Fibroblast of villous mesenchyme (primary cell): ENCODE measurements at regions not wholly inside any gene's neighbourhood (a gene's known extent, or its start where the extent isn't known, plus 50 kb on each side); places are given as distances from the start of the nearest gene placed in this dataset.

Experiments used
- DNase-seq: peaks from one replicate; pipeline ENCODE4 v3.0.0-alpha.2; 2010; ENCODE audit warnings: low read depth
- H3K4me3 ChIP-seq: 2 replicates; pipeline ENCODE4 v1.5.1; 2011; ENCODE audit warnings: low read depth, mild to moderate bottlenecking, low read length
- CTCF ChIP-seq: IDR thresholded peaks from 2 replicates; pipeline ENCODE4 v1.5.1; 2012; ENCODE audit warnings: low read depth, mild to moderate bottlenecking, low read length; ENCODE audit not compliant: insufficient read depth

DNA sequence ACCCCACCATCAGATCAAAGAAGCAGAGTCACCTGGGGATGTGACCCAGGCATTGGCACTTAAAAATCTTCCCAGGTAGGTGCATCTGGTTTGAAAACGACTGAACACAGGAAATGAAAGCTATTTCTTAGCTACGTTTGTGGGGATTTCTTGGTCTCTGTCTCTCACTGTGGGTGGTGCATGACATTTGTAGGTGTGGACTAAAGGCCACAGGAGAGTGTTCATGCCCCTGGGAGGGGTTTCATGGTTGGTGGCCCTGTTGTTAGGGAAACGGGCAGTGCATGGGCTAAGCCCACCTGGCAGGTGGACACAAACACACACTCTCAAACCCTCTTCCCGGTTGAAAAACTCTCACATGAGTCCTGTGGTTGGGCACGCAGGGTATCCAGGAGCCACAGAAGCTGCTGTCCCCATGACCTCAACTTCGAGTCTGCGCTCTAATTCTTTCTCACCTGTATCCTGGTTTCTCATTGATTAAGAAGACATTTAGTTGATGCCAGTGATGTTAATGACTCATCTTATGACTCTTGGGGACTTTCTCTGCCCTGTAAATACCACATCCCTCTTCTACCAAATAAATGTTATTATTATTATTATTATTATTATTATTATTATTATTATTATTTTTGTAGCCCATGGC is 119.4 kb downstream of the MRPS6 start:
- H3K4me3 ChIP-seq, result no peak overlapping the region
- DNase-seq, result no peak
- no peak for TF ChIP-seq CTCF

GRCh38 chr21:34195335-34195734 is 122.0 kb downstream of the MRPS6 start:
- TF ChIP-seq CTCF, result no peak

DNA sequence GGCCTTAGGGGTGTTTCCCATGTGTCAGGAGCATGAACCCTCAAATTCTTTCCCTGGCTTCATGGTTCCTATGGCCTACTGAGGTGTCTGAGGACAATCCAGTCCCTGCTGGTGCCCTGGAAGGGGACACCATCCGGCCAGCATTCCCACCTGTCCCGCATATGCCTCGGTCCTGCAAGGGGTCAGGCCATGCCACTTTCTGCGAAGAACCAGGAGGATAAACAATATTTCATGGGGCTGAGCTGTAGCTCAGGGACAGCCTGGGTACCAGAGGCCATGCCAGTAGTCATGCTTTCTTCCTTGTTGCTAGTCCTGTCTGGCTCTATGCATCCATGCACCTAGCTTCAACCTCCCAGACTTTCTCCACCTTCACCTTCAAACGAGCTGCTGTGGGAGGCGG is 123.6 kb downstream of the MRPS6 start:
- no peak for TF ChIP-seq CTCF
- H3K4me3 ChIP-seq, result no peak overlapping the region
- no peak for DNase-seq

More at GRCh38 chr21:34195335-34195734, 122.0 kb downstream of the MRPS6 start:
- DNase-seq, result no peak
- H3K4me3 ChIP-seq, result no peak overlapping the region

DNA sequence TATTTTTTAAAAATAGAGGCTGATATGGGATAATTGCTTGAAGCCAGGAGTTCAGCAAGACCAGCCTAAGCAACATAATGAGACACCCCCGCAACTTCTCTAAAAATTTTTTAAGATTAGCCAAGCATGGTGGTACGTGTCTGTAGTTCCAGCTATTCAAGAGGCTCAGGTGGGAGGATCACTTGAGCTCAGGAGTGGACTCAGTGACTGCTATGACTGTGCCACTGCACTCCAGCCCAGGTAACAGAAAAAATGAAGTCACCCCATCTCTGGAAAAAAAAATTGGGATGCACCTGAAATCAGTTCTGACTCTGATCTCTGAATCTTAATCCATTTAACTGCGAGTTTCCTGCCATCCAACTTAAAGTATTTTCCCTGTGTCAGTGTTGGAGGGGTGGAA is 124.2 kb downstream of the MRPS6 start:
- TF ChIP-seq CTCF, result no peak
- no peak for DNase-seq

DNA sequence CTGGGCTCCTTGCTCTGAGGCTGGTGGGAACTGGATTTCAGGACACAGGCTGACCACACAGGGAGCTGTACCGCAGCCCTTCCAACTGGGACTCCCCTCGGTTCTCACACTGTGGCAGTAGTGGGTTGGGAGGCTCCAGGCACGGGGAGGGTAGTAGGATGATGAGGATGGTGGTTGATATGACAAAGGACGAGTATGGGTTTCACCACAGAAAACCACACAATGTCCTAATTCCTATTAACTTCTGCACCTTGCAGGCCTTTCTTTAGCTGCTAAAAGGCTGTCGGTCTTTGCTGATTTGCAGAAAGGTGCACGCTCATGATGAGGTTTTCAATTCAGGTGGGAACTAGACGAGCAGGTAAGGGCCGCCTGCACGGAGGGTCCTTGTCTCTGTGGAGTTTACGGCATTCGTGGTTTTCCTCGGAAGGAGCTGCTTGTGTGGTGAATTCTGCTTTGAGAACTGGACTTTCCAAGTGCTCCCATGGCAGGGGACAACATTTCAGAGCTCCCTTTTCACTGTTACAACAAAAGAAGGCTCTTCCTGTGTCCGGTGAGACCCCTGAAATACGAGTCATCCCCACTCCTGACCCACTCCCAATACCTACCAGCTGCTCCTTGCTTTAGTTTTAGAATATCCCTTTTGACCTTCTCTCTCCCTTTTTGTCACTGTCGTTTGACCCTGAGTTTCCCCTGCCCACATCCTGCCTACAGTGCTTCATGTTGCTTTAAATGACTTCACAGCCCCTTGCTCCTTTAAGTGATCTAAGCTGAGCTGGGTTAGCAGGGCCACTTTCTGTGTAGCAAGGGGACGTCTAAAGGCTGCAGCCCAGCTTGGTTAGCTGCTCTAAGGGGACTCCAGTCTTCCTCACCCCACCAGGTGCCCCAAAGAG is 125.1 kb downstream of the MRPS6 start:
- no peak overlapping the region for H3K4me3 ChIP-seq
- no peak for TF ChIP-seq CTCF
- DNase-seq, result no peak

More for the DNA sequence above, 124.2 kb downstream of the MRPS6 start:
- H3K4me3 ChIP-seq, result no peak overlapping the region

GRCh38 chr21:34199121-34199910 is 125.9 kb downstream of the MRPS6 start:
- no peak overlapping the region for H3K4me3 ChIP-seq
- TF ChIP-seq CTCF, result no peak
- DNase-seq, result no peak
